CD4-positive, alpha-beta T cell (primary cell): ENCODE measurements at regions not wholly inside any gene's neighbourhood (a gene's known extent, or its start where the extent isn't known, plus 50 kb on each side); places are given as distances from the start of the nearest gene placed in this dataset.

Experiments used
- ATAC-seq: fragments of 200-7000 bp; cut with Tn5 transposase; one replicate; pipeline ENCODE4 v1.10.0; 2022; ENCODE audit warnings: mild to moderate bottlenecking; ENCODE audit not compliant: poor library complexity
- CTCF ChIA-PET: fragments of 350-600 bp; sonication (Branson Sonifier 250); formaldehyde crosslinking; loops from one replicate; lab custom pipeline; 2021; ENCODE audit warnings: antibody characterized with exemption, inconsistent platforms; lab: Charles Lee
- POLR2A ChIA-PET: fragments of 350-600 bp; sonication (Branson Sonifier 250); formaldehyde crosslinking; loops from one replicate; lab custom pipeline; 2021; ENCODE audit warnings: antibody characterized with exemption, inconsistent platforms; lab: Charles Lee
- DNase-seq, 14 experiments: peaks; one replicate each; pipeline ENCODE4 v3.0.0-alpha.2; 2013 to 2020; ENCODE audit warnings: mixed read lengths in 2 of 14
- H3K27ac ChIP-seq, 2 donors: one replicate each; pipeline versions ENCODE4 v1.5.1 to v1.7.0; 2013; ENCODE audit warnings: low read length in 2 of 2, low read depth in 1 of 2, mild to moderate bottlenecking in 1 of 2
- H3K27me3 ChIP-seq, 2 experiments: 1 replicate in 1 of 2; 2 replicates in 1 of 2; pipeline versions ENCODE4 v1.6.1 to v1.7.0; 2013; ENCODE audit warnings: low read length in 2 of 2, control low read depth in 1 of 2, mild to moderate bottlenecking in 1 of 2, moderate library complexity in 1 of 2; ENCODE audit not compliant: insufficient read depth in 2 of 2, control insufficient read depth in 1 of 2
- H3K36me3 ChIP-seq: one replicate; pipeline ENCODE4 v1.6.1; 2013; ENCODE audit warnings: low read length, control low read depth; ENCODE audit not compliant: insufficient read depth
- H3K4me1 ChIP-seq: one replicate; pipeline ENCODE4 v1.6.1; 2013; ENCODE audit warnings: low read length, control low read depth; ENCODE audit not compliant: insufficient read depth
- H3K4me3 ChIP-seq: one replicate; pipeline ENCODE4 v1.5.1; 2013; ENCODE audit warnings: mild to moderate bottlenecking, low read length, moderate library complexity
- H3K9me3 ChIP-seq, 2 experiments: 1 replicate in 1 of 2; 2 replicates in 1 of 2; pipeline versions ENCODE4 v1.6.1 to v1.7.0; 2013; ENCODE audit warnings: low read length in 2 of 2, mild to moderate bottlenecking in 2 of 2, control low read depth in 1 of 2, moderate library complexity in 1 of 2; ENCODE audit not compliant: control insufficient read depth in 1 of 2, insufficient read depth in 1 of 2
- H3K27ac Mint-ChIP-seq: one replicate; pipeline ENCODE4 v1.8.0; 2020; ENCODE audit warnings: mixed read lengths
- H3K27me3 Mint-ChIP-seq: one replicate; pipeline ENCODE4 v1.8.0; 2021; ENCODE audit warnings: mixed read lengths
- H3K36me3 Mint-ChIP-seq: one replicate; pipeline ENCODE4 v1.8.0; 2021; ENCODE audit warnings: low read depth, mixed read lengths
- H3K4me1 Mint-ChIP-seq: one replicate; pipeline ENCODE4 v1.8.0; 2021; ENCODE audit warnings: low read depth, mixed read lengths
- H3K4me3 Mint-ChIP-seq: one replicate; pipeline ENCODE4 v1.8.0; 2020; ENCODE audit warnings: mild to moderate bottlenecking, mixed read lengths
- H3K9me3 Mint-ChIP-seq: one replicate; pipeline ENCODE4 v1.8.0; 2020; ENCODE audit warnings: mixed read lengths
- CTCF ChIP-seq: fragments of 200-600 bp; IDR thresholded peaks from one replicate; pipeline ENCODE4 v1.8.0; 2022; ENCODE audit warnings: antibody characterized with exemption, mild to moderate bottlenecking
- intact Hi-C, 2 experiments: fragments of 100-400 bp; cut with DNase I in 1 of 2; cut with micrococcal nuclease in 1 of 2; formaldehyde crosslinking; loops; one replicate each; pipeline versions ENCODE4 v1.15.1 to v1.9.0; 2023 to 2025; cut with DNase I, micrococcal nuclease

- no peak overlapping the region for H3K4me3 ChIP-seq
- ChIA-PET CTCF (no interaction called here), POLR2A (no interaction called here)
- Mint-ChIP-seq H3K36me3 (no peaks in the 10 kb centered on the region), H3K27me3 (no peaks in the 10 kb centered on the region), H3K27ac (no peak overlapping the region), H3K4me1 (no peaks in the 10 kb centered on the region), H3K4me3 (no peak overlapping the region), H3K9me3 (peaks cover 4% of the 10 kb centered on the region)
- intact Hi-C loops = no loop called here
- H3K4me1 ChIP-seq = no peaks in the 10 kb centered on the region
- no peaks in the 10 kb centered on the region for H3K36me3 ChIP-seq
- no peak for TF ChIP-seq CTCF
- ATAC-seq (no peak), DNase-seq (no peak)
- peaks cover 0 to 3% of the 10 kb centered on the region in 2 experiments for H3K9me3 ChIP-seq
- H3K27me3 ChIP-seq = no peaks in the 10 kb centered on the region
- H3K27ac ChIP-seq = no peak overlapping the region
Observed at GRCh38 chr4:167616476-167616875, 382.2 kb upstream of the SPOCK3 start.

DNA sequence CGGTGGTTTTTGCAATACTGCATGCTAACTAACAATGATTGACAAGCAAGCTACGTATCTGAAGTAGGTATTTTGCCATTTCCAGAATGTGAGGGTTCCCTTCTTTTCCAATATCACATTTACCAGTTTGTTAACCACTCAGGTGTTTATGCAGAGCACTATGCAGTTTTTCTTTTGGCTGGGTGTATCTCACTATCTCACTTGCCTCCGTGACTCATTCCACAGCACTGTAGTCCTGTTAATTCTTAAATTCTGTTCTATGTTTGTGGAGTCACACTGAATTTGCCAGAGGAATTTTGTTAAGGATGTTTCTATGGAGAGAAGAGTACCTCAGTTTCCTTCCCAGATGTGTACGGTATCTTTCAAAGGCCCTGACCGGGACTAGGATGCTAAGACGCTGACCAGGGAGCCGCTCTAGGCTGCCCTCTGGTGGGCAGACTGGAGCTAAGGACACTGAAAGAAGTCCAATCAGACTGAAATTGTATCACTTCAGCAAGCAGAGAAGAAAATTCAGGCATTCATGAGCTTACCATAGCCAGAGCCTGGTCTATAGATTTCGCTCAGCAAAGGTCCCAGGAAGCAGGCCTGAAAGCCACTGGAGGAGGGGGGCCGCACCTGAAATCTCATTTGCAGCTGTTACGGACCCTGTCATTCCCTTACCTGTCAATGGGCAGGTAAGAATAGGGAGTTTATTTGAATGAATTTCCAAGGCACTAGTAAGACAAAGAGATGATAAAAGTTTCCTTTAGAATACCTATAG, 388.4 kb upstream of the SPOCK3 start:
- DNase-seq = peak in 4 of 14 experiments; percentile 1 to 9 (median 2)
- intact Hi-C loops = no loop called here

GRCh38 chr4:167623241-167623572, 388.9 kb upstream of the SPOCK3 start:
- Histone ChIP-seq H3K36me3 (no peaks in the 10 kb centered on the region), H3K4me3 (no peak overlapping the region), H3K9me3 (peaks cover 0 to 7% of the 10 kb centered on the region in 2 experiments), H3K27me3 (no peaks in the 10 kb centered on the region), H3K27ac (no peak overlapping the region), H3K4me1 (no peaks in the 10 kb centered on the region)
- Mint-ChIP-seq H3K36me3 (no peaks in the 10 kb centered on the region), H3K27me3 (no peaks in the 10 kb centered on the region), H3K27ac (no peak overlapping the region), H3K9me3 (no peaks in the 10 kb centered on the region), H3K4me1 (no peaks in the 10 kb centered on the region), H3K4me3 (no peak overlapping the region)
- ChIA-PET POLR2A (no interaction called here), CTCF (no interaction called here)
- intact Hi-C loops = no loop called here
- ATAC-seq (no peak), DNase-seq (no peak)
- TF ChIP-seq CTCF = no peak

More for the DNA sequence above, 388.4 kb upstream of the SPOCK3 start:
- no peak overlapping the region for H3K27ac Mint-ChIP-seq
- TF ChIP-seq CTCF = peak; percentile 18
- CTCF ChIA-PET = no interaction called here
- no peak overlapping the region for H3K27ac ChIP-seq
- H3K9me3 ChIP-seq = peaks cover 0 to 7% of the 10 kb centered on the region in 2 experiments
- ATAC-seq = no peak
- no peak overlapping the region for H3K4me3 Mint-ChIP-seq
- H3K4me1 ChIP-seq = no peaks in the 10 kb centered on the region
- POLR2A ChIA-PET = no interaction called here
- H3K27me3 ChIP-seq = no peaks in the 10 kb centered on the region
- no peaks in the 10 kb centered on the region for H3K36me3 Mint-ChIP-seq
- H3K9me3 Mint-ChIP-seq = no peaks in the 10 kb centered on the region
- no peak overlapping the region for H3K4me3 ChIP-seq
- no peaks in the 10 kb centered on the region for H3K27me3 Mint-ChIP-seq
- H3K4me1 Mint-ChIP-seq = no peaks in the 10 kb centered on the region
- no peaks in the 10 kb centered on the region for H3K36me3 ChIP-seq
